H9 (cell line): ENCODE measurements at regions not wholly inside any gene's neighbourhood (a gene's known extent, or its start where the extent isn't known, plus 50 kb on each side); places are given as distances from the start of the nearest gene placed in this dataset.

Source experiments
- DNase-seq: peaks from one replicate; pipeline ENCODE4 v3.0.0-alpha.2; 2017
- H2AFZ ChIP-seq: one replicate; pipeline ENCODE4 v1.6.1; 2013; ENCODE audit warnings: mild to moderate bottlenecking, low read length, control low read depth, moderate library complexity
- H2AK5ac ChIP-seq: 2 replicates; pipeline ENCODE4 v1.6.1; 2013; ENCODE audit warnings: low read length, control low read depth, mixed read lengths; ENCODE audit not compliant: insufficient read length
- H2BK120ac ChIP-seq: one replicate; pipeline ENCODE4 v1.6.1; 2013; ENCODE audit warnings: low read depth, mild to moderate bottlenecking, low read length, control low read depth, inconsistent platforms; ENCODE audit not compliant: poor library complexity, severe bottlenecking
- H2BK12ac ChIP-seq: 2 replicates; pipeline ENCODE4 v1.6.1; 2013; ENCODE audit warnings: low read length, control low read depth, mixed read lengths, low read depth; ENCODE audit not compliant: insufficient read length
- H2BK15ac ChIP-seq: 2 replicates; pipeline ENCODE4 v1.6.1; 2013; ENCODE audit warnings: low read depth, low read length, control low read depth
- H2BK20ac ChIP-seq: one replicate; pipeline ENCODE4 v1.6.1; 2013; ENCODE audit warnings: low read depth, mild to moderate bottlenecking, low read length, control low read depth, inconsistent platforms; ENCODE audit not compliant: poor library complexity, severe bottlenecking
- H2BK5ac ChIP-seq: 2 replicates; pipeline ENCODE4 v1.6.1; 2013; ENCODE audit warnings: low read length, control low read depth, mixed read lengths; ENCODE audit not compliant: insufficient read length
- H3K14ac ChIP-seq: 2 replicates; pipeline ENCODE4 v1.6.1; 2013; ENCODE audit warnings: low read length, control low read depth; ENCODE audit not compliant: insufficient read depth
- H3K18ac ChIP-seq: 2 replicates; pipeline ENCODE4 v1.6.1; 2013; ENCODE audit warnings: low read depth, mild to moderate bottlenecking, mixed read lengths, low read length, control low read depth; ENCODE audit not compliant: insufficient read length
- H3K23ac ChIP-seq: 2 replicates; pipeline ENCODE4 v1.6.1; 2013; ENCODE audit warnings: low read length, control low read depth, mixed read lengths, low read depth; ENCODE audit not compliant: insufficient read length
- H3K23me2 ChIP-seq: 2 replicates; pipeline ENCODE4 v1.6.1; 2013; ENCODE audit warnings: low read depth, mild to moderate bottlenecking, mixed read lengths, low read length, control low read depth; ENCODE audit not compliant: insufficient read length, poor library complexity, severe bottlenecking
- H3K27ac ChIP-seq: 2 replicates; pipeline ENCODE4 v1.5.1; 2013; ENCODE audit warnings: low read length, control low read depth, mixed read lengths, low read depth; ENCODE audit not compliant: insufficient read length
- H3K27me3 ChIP-seq: 2 replicates; pipeline ENCODE4 v1.6.1; 2013; ENCODE audit warnings: low read length, control low read depth, inconsistent platforms; ENCODE audit not compliant: insufficient read depth
- H3K4ac ChIP-seq: 2 replicates; pipeline ENCODE4 v1.6.1; 2013; ENCODE audit warnings: low read depth, mild to moderate bottlenecking, control low read depth, inconsistent platforms, low read length, moderate library complexity
- H3K4me1 ChIP-seq: 2 replicates; pipeline ENCODE4 v1.6.1; 2013; ENCODE audit warnings: low read length, control low read depth, inconsistent platforms; ENCODE audit not compliant: insufficient read depth
- H3K4me2 ChIP-seq: 2 replicates; pipeline ENCODE4 v1.6.1; 2013; ENCODE audit warnings: low read length, control low read depth, mixed read lengths; ENCODE audit not compliant: insufficient read length, insufficient read depth
- H3K56ac ChIP-seq: 2 replicates; pipeline ENCODE4 v1.6.1; 2013; ENCODE audit warnings: low read depth, mild to moderate bottlenecking, mixed read lengths, low read length, control low read depth; ENCODE audit not compliant: insufficient read length
- H3K79me1 ChIP-seq: 2 replicates; pipeline ENCODE4 v1.6.1; 2013; ENCODE audit warnings: low read depth, mild to moderate bottlenecking, moderate library complexity, low read length, control low read depth, inconsistent platforms; ENCODE audit not compliant: insufficient read depth, poor library complexity, severe bottlenecking
- H3K79me2 ChIP-seq: 2 replicates; pipeline ENCODE4 v1.6.1; 2013; ENCODE audit warnings: low read length, control low read depth, inconsistent platforms; ENCODE audit not compliant: insufficient read depth
- H3K9ac ChIP-seq: 2 replicates; pipeline ENCODE4 v1.6.1; 2013; ENCODE audit warnings: low read length, control low read depth, mixed read lengths; ENCODE audit not compliant: insufficient read length; ENCODE audit errors: extremely low read depth
- H3K9me3 ChIP-seq: one replicate; pipeline ENCODE4 v1.6.1; 2013; ENCODE audit warnings: low read depth, low read length, inconsistent platforms; ENCODE audit not compliant: control insufficient read depth
- H3T11ph ChIP-seq: one replicate; pipeline ENCODE4 v1.6.1; 2013; ENCODE audit warnings: mild to moderate bottlenecking, low read length, control low read depth, inconsistent platforms
- H4K20me1 ChIP-seq: one replicate; pipeline ENCODE4 v1.6.1; 2013; ENCODE audit not compliant: control insufficient read depth, insufficient read length, insufficient read depth
- H4K5ac ChIP-seq: 2 replicates; pipeline ENCODE4 v1.6.1; 2013; ENCODE audit warnings: low read depth, mild to moderate bottlenecking, mixed read lengths, low read length, control low read depth; ENCODE audit not compliant: insufficient read length
- H4K8ac ChIP-seq: replicated peaks from 2 replicates; pipeline ENCODE4 v1.6.1; 2013; ENCODE audit warnings: low read length, control low read depth, mixed read lengths, low read depth; ENCODE audit not compliant: insufficient read length
- H4K91ac ChIP-seq: 2 replicates; pipeline ENCODE4 v1.6.1; 2013; ENCODE audit warnings: low read depth, mild to moderate bottlenecking, moderate library complexity, mixed read lengths, low read length, control low read depth; ENCODE audit not compliant: insufficient read length
- H3K27ac Mint-ChIP-seq, 3 experiments: 2 replicates in 2 of 3; 3 replicates in 1 of 3; pipeline ENCODE4 v1.8.0; 2020 to 2021; ENCODE audit warnings: mixed read lengths in 3 of 3, mild to moderate bottlenecking in 1 of 3, moderate library complexity in 1 of 3
- H3K27me3 Mint-ChIP-seq: 2 replicates; pipeline ENCODE4 v1.8.0; 2021; ENCODE audit warnings: low read depth, mild to moderate bottlenecking, moderate library complexity, mixed read lengths
- H3K36me3 Mint-ChIP-seq, 3 experiments: 2 replicates in 2 of 3; 3 replicates in 1 of 3; pipeline ENCODE4 v1.8.0; 2020 to 2021; ENCODE audit warnings: low read depth in 3 of 3, mixed read lengths in 3 of 3; ENCODE audit not compliant: insufficient read depth in 1 of 3
- H3K4me1 Mint-ChIP-seq, 2 experiments: 2 replicates each; pipeline ENCODE4 v1.8.0; 2020; ENCODE audit warnings: mixed read lengths in 2 of 2
- H3K4me3 Mint-ChIP-seq, 2 experiments: 2 replicates in 1 of 2; 3 replicates in 1 of 2; pipeline ENCODE4 v1.8.0; 2020 to 2021; ENCODE audit warnings: mild to moderate bottlenecking in 2 of 2, mixed read lengths in 2 of 2, moderate library complexity in 1 of 2
- H3K9me3 Mint-ChIP-seq, 2 experiments: 2 replicates in 1 of 2; 3 replicates in 1 of 2; pipeline ENCODE4 v1.8.0; 2020; ENCODE audit warnings: mild to moderate bottlenecking in 2 of 2, mixed read lengths in 2 of 2, moderate library complexity in 1 of 2
- WGBS: extraction: QIAGEN DNeasy Blood & Tissue Kit; methylation state at CpG from one replicate; pipeline ENCODE4 v1.1.7; 2013; ENCODE audit warnings: missing lambda C conversion rate, low lambda C conversion rate, mixed read lengths; ENCODE audit not compliant: insufficient read length; ENCODE audit errors: extremely low coverage; 5-methylcytosine and 5-hydroxymethylcytosine counted together
- TF ChIP-seq, protein P1 (sequence below): fragments of 200-600 bp; sonication (generic); conservative IDR thresholded peaks from 3 replicates; pipeline ENCODE4 v1.8.0; 2021; ENCODE audit warnings: antibody characterized with exemption, mild to moderate bottlenecking

DNA sequence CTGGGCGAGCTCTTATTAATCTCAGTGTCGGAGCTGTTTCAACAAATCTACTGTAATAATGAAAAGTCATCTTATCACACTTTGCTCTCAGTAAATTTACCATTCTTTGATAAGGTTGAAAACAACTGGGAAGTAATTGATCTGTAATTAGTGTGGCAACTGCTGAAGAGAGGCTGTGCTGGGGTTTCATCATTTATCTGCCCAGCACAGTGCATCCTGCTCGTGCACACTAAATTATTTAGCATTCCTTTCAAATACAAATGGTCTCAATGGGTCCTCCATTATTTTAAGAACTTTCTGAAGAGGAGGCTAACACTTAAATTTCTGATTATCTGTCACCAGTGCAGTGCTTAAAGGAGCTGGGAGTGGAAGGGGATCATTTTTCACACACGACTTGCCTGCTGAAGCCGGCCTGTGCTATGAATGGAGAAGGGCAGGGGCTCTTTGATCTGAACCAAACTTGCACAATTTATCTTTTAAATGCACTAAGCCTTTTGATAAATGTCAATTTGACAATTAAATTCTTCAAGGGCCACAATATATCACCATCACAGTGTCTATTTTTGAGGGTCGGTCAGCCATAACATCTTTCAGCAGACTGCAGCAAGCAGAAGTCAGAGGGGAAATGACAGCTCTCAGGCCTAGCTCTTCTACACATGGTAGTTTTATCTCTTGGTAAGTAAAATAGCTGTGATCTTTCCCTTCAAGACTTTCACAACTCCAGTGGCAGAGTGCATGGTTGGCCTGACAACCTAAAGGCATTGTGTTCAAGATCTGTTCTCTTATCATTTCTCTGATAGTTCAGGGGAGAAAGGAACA is 106.4 kb upstream of the EFNA5 start:
- WGBS: no CpG with 5 or more reads among the region's 6 CpGs
- H3K4me1 Mint-ChIP-seq: peaks cover 40 to 42% of the 10 kb centered on the region in 2 experiments
- Histone ChIP-seq H3K23me2 (no peaks in the 10 kb centered on the region), H3K4me1 (peaks cover 5% of the 10 kb centered on the region; the same call in 1 of the 2 replicates), H4K5ac (no peak overlapping the region), H3K27ac (no peak overlapping the region), H2AFZ (no peak overlapping the region), H3T11ph (no peak overlapping the region), H2BK15ac (no peak overlapping the region), H3K18ac (no peak overlapping the region), H3K9ac (no peak overlapping the region), H3K4me2 (no peak overlapping the region), H4K91ac (no peak overlapping the region), H3K79me1 (no peaks in the 10 kb centered on the region), H3K79me2 (no peaks in the 10 kb centered on the region), H2AK5ac (no peak overlapping the region), H4K8ac (no peak overlapping the region), H3K4ac (no peak overlapping the region), H2BK20ac (no peak overlapping the region), H3K23ac (no peak overlapping the region), H3K9me3 (peaks cover 8% of the 10 kb centered on the region), H2BK12ac (no peak overlapping the region), H2BK120ac (no peak overlapping the region), H4K20me1 (no peaks in the 10 kb centered on the region), H2BK5ac (no peak overlapping the region), H3K56ac (no peak overlapping the region), H3K14ac (no peak overlapping the region), H3K27me3 (no peaks in the 10 kb centered on the region)
- TF ChIP-seq, protein P1, sequence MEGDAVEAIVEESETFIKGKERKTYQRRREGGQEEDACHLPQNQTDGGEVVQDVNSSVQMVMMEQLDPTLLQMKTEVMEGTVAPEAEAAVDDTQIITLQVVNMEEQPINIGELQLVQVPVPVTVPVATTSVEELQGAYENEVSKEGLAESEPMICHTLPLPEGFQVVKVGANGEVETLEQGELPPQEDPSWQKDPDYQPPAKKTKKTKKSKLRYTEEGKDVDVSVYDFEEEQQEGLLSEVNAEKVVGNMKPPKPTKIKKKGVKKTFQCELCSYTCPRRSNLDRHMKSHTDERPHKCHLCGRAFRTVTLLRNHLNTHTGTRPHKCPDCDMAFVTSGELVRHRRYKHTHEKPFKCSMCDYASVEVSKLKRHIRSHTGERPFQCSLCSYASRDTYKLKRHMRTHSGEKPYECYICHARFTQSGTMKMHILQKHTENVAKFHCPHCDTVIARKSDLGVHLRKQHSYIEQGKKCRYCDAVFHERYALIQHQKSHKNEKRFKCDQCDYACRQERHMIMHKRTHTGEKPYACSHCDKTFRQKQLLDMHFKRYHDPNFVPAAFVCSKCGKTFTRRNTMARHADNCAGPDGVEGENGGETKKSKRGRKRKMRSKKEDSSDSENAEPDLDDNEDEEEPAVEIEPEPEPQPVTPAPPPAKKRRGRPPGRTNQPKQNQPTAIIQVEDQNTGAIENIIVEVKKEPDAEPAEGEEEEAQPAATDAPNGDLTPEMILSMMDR: no peak
- H3K36me3 Mint-ChIP-seq: peaks cover 0 to 14% (median 8%) of the 10 kb centered on the region in 3 experiments; a peak in 6 of 7 replicates
- DNase-seq: no peak
- peaks cover 7 to 13% of the 10 kb centered on the region in 2 experiments; a peak in 4 of 5 replicates for H3K9me3 Mint-ChIP-seq
- H3K4me3 Mint-ChIP-seq: no peak overlapping the region
- H3K27ac Mint-ChIP-seq: no peak overlapping the region
- H3K27me3 Mint-ChIP-seq: no peaks in the 10 kb centered on the region
